Stomach (tissue), 8 donors: ENCODE measurements at regions not wholly inside any gene's neighbourhood (a gene's known extent, or its start where the extent isn't known, plus 50 kb on each side); places are given as distances from the start of the nearest gene placed in this dataset.

ENCODE experiments used
- DNase-seq, 2 donors: peaks; one replicate each; pipeline versions ENCODE4 v3.0.0 to v3.0.0-alpha.2; 2013 to 2019
- H3K27ac ChIP-seq, 5 donors: fragments of 200-600 bp in 4 of 5; sonication (generic) in 4 of 5; one replicate each; pipeline ENCODE4 v1.5.1; 2013 to 2019; ENCODE audit warnings: mild to moderate bottlenecking in 1 of 5, moderate library complexity in 1 of 5
- H3K27me3 ChIP-seq, 3 donors: fragments of 200-600 bp; sonication (generic); one replicate each; pipeline ENCODE4 v1.5.1; 2017 to 2019; ENCODE audit warnings: mixed run types in 1 of 3
- H3K36me3 ChIP-seq, 4 donors: fragments of 200-600 bp; sonication (generic); 1 replicate in 3 of 4; 2 replicates in 1 of 4; pipeline ENCODE4 v1.5.1; 2016 to 2019
- H3K4me1 ChIP-seq, 4 donors: fragments of 200-600 bp; sonication (generic); one replicate each; pipeline ENCODE4 v1.5.1; 2016 to 2019
- H3K4me3 ChIP-seq, 4 donors: fragments of 200-600 bp; sonication (generic) in 3 of 4; one replicate each; pipeline ENCODE4 v1.5.1; 2016 to 2019; ENCODE audit warnings: mild to moderate bottlenecking in 1 of 4
- H3K9me3 ChIP-seq, 4 donors: fragments of 200-600 bp; sonication (generic); one replicate each; pipeline ENCODE4 v1.5.1; 2016 to 2019
- EP300 ChIP-seq: sonication (generic); formaldehyde crosslinking; IDR thresholded peaks from one replicate; pipeline ENCODE4 v1.6.1; 2017; ENCODE audit warnings: antibody characterized with exemption
- POLR2A ChIP-seq, 4 donors: fragments of 450-650 bp; IDR thresholded peaks; one replicate each; pipeline ENCODE4 v1.6.1; 2016; ENCODE audit warnings: antibody characterized with exemption in 4 of 4, control low read depth in 2 of 4, mild to moderate bottlenecking in 1 of 4, moderate library complexity in 1 of 4
- POLR2AphosphoS5 ChIP-seq, 3 donors: sonication (generic); formaldehyde crosslinking; IDR thresholded peaks; one replicate each; pipeline ENCODE4 v1.6.1; 2016; ENCODE audit warnings: antibody characterized with exemption in 3 of 3
- WGBS, 5 donors: extraction: QIAGEN DNeasy Blood & Tissue Kit in 3 of 5; methylation state at CpG; one replicate each; pipeline versions ENCODE4 v1.1.5 to v1.1.7; 2013 to 2018; 5-methylcytosine and 5-hydroxymethylcytosine counted together
- intact Hi-C: fragments of 100-400 bp; cut with DNase I; formaldehyde crosslinking; loops from one replicate; pipeline ENCODE4 v1.15.1; 2023; ENCODE audit warnings: low total_unique reads
- TF ChIP-seq, protein P1 (sequence below), 7 experiments: fragments of 450-650 bp in 4 of 7; fragments of 200-600 bp in 3 of 7; sonication (generic) in 3 of 7; IDR thresholded peaks; one replicate each; pipeline ENCODE4 v1.5.1; 2016 to 2019; ENCODE audit warnings: antibody characterized with exemption in 7 of 7, control low read depth in 2 of 7, mild to moderate bottlenecking in 1 of 7
- donor health status: healthy with polysubstance abuse.
- donor health status: Bipolar disorder and iron deficiency.
- donor health status: healthy.

- no peak overlapping the region for H3K27ac ChIP-seq
Measured at GRCh38 chr6:164151161-164152120, 736.9 kb downstream of the QKI start.

GRCh38 chr6:164150232-164150631, 735.7 kb downstream of the QKI start:
- TF ChIP-seq, protein P1, sequence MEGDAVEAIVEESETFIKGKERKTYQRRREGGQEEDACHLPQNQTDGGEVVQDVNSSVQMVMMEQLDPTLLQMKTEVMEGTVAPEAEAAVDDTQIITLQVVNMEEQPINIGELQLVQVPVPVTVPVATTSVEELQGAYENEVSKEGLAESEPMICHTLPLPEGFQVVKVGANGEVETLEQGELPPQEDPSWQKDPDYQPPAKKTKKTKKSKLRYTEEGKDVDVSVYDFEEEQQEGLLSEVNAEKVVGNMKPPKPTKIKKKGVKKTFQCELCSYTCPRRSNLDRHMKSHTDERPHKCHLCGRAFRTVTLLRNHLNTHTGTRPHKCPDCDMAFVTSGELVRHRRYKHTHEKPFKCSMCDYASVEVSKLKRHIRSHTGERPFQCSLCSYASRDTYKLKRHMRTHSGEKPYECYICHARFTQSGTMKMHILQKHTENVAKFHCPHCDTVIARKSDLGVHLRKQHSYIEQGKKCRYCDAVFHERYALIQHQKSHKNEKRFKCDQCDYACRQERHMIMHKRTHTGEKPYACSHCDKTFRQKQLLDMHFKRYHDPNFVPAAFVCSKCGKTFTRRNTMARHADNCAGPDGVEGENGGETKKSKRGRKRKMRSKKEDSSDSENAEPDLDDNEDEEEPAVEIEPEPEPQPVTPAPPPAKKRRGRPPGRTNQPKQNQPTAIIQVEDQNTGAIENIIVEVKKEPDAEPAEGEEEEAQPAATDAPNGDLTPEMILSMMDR (IDR thresholded peaks at IDR 0.05), result no peak
- TF ChIP-seq POLR2A (IDR thresholded peaks at IDR 0.05) (no peak), POLR2AphosphoS5 (IDR thresholded peaks at IDR 0.05) (no peak), EP300 (no peak)
- Histone ChIP-seq H3K4me1 (no peaks in the 10 kb centered on the region), H3K27ac (no peak overlapping the region), H3K4me3 (no peak overlapping the region), H3K9me3 (no peaks in the 10 kb centered on the region), H3K27me3 (no peaks in the 10 kb centered on the region), H3K36me3 (no peaks in the 10 kb centered on the region)
- DNase-seq, result no peak
- intact Hi-C loops, result no loop called here
- WGBS, 5 donors, result 85 to 96% (median 89%) methylated on average over 8 of the region's 8 CpGs

More at GRCh38 chr6:164151161-164152120, 736.9 kb downstream of the QKI start:
- no peaks in the 10 kb centered on the region for H3K36me3 ChIP-seq
- peak in 1 of 2 donors; percentile 48 for DNase-seq
- H3K4me3 ChIP-seq, result no peak overlapping the region
- 64 to 76% (median 74%) methylated on average over 19 of the region's 19 CpGs for WGBS, 5 donors
- intact Hi-C loops, result no loop called here
- TF ChIP-seq, protein P1 (IDR thresholded peaks at IDR 0.05), result no peak
- TF ChIP-seq POLR2A (IDR thresholded peaks at IDR 0.05) (no peak), EP300 (no peak), POLR2AphosphoS5 (IDR thresholded peaks at IDR 0.05) (no peak)
- no peaks in the 10 kb centered on the region for H3K27me3 ChIP-seq
- no peaks in the 10 kb centered on the region for H3K4me1 ChIP-seq
- no peaks in the 10 kb centered on the region for H3K9me3 ChIP-seq

GRCh38 chr6:164148788-164149187, 734.3 kb downstream of the QKI start:
- Histone ChIP-seq H3K9me3 (no peaks in the 10 kb centered on the region), H3K36me3 (no peaks in the 10 kb centered on the region), H3K27ac (no peak overlapping the region), H3K4me3 (no peak overlapping the region), H3K27me3 (no peaks in the 10 kb centered on the region), H3K4me1 (no peaks in the 10 kb centered on the region)
- TF ChIP-seq, protein P1 (IDR thresholded peaks at IDR 0.05), result no peak
- TF ChIP-seq POLR2AphosphoS5 (IDR thresholded peaks at IDR 0.05) (no peak), EP300 (no peak), POLR2A (IDR thresholded peaks at IDR 0.05) (no peak)
- no peak for DNase-seq
- 76 to 87% (median 84%) methylated on average over 1 of the region's 1 CpG for WGBS, 5 donors
- intact Hi-C loops, result no loop called here

DNA sequence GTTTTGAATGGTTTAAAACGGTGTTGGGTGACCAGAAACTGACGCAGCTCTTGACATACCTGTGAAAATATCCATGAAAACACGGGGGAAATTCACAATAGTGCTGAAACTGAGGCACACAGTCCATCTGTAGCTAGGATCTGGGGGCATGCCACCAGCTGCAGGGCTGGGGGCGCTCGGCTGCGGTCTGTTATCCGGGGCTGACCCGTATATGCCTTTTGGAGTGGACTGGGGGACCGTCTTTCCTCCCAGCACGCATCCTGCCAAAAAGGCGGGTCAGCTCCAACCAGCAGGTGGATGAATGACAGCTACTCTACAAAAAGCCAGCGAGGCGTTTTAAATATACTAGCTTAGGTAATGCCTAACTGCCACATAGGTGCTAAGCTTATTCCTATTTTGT, 729.8 kb downstream of the QKI start:
- H3K9me3 ChIP-seq, result no peaks in the 10 kb centered on the region
- no peaks in the 10 kb centered on the region for H3K36me3 ChIP-seq
- intact Hi-C loops, result no loop called here
- H3K4me3 ChIP-seq, result no peak overlapping the region
- DNase-seq, result no peak
- no peaks in the 10 kb centered on the region for H3K4me1 ChIP-seq
- H3K27me3 ChIP-seq, result no peaks in the 10 kb centered on the region
- 83 to 88% (median 86%) methylated on average over 13 of the region's 13 CpGs for WGBS, 5 donors
- TF ChIP-seq POLR2AphosphoS5 (IDR thresholded peaks at IDR 0.05) (no peak), EP300 (no peak)
- TF ChIP-seq, protein P1 (IDR thresholded peaks at IDR 0.05), result no peak
- H3K27ac ChIP-seq, result no peak overlapping the region
